CD4-positive, alpha-beta T cell treated with Interleukin-6 at 100 ng/mL for 8 hours (primary cell): ENCODE measurements at regions not wholly inside any gene's neighbourhood (a gene's known extent, or its start where the extent isn't known, plus 50 kb on each side); places are given as distances from the start of the nearest gene placed in this dataset.
"Not testable (repeated sequence)": the region's sequence is repeated elsewhere in the genome, so short reads cannot be mapped to it uniquely, and the experiment has no call there.

Experiments used
- DNase-seq: peaks from one replicate; pipeline ENCODE4 v3.0.0-alpha.2; 2020; ENCODE audit warnings: mixed read lengths, low spot score

DNA sequence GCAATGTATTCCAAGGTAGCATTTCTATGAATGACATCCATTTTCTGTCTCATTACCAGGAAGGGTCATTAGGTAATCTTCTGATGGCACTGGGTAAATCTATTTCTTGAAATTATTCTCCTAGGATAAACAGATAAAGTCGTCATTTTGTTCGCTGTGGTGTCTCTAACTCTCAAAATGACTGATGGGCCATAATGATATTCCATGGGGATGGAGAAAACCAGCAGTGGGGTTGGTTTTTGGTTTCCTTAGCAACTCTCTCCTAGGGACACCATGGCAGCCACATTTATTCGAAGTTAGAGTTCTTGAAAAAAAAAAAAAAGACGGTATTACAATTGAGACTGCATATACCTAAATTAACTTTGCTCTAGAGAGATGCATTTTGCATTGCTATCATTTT, 231.3 kb upstream of the SLCO3A1 start:
- DNase-seq: no peak

DNA sequence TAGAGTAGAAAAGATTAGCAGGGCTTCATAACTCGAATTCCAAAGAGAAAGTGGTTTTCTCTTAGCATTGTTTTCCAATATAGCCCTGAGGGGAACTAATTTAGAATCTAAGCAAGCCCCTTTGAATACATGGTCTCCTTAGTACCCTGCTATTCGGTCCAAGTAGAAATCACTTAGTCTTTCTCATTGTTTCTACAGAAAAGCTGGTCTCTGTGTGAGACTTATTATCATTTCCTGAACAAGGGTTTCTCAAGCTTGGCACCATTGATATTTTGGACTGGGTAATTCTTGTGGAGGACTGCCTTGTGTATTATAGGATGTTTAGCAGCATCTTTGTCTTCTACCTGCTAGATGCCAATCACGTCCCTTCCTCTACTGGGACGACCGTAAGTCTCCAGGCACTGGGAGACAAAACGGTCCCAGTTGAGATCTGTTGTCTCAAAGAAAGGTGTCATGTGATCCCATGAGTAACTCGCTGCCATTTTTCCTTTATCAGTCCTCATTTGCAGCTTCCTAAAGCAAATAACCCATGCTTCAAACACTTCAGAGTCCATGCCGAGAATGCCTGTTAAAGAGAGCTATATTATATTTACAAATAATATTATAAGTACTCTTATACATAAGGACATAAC, 230.7 kb upstream of the SLCO3A1 start:
- DNase-seq: no peak

DNA sequence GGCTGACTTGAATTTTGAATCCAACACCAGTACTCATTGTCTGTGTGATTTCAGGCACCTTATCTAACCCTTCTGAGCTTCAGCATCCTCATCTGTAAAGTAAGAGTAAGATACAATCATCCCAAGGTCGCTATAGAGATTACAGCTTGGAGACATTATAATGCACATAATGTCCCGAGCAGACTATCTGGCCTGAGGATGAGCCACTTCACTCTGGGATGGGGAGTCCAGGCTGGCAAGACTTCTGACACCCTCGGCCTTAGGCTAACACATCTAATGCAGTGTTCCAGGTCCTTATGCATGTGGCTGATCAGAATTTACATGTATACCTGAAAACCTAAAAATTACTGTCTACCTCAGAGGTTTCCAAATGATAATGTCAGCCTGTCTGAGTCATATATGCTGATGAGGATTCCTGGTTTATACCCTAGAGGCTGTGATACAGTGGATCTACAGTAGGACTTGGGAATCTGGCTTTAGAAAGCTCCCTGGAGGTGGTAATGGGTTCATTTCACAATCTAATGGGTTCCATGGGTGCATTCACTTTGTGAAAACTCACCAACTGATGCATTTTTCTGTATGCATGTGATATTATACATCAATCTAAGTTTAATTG, 229.0 kb upstream of the SLCO3A1 start:
- DNase-seq: no peak

DNA sequence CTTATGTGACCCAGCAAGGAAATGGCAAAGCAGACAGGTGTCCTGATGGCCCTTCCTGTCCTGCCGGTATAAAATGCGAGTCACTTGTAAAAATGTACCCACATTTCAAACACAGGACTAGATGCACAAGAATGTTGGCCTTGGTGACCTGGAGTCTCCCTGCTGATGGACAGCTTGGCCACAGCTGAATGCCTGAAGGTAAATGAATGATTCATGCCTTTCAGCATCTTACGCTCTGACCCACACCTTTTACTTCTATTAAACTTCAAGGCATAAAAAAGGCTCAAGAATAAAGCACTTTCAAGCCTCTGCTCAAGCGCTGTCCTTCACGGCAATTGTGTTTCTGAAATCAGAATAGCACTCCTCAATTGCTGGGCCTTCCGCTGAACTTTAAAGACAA, 228.0 kb upstream of the SLCO3A1 start:
- DNase-seq: no peak

DNA sequence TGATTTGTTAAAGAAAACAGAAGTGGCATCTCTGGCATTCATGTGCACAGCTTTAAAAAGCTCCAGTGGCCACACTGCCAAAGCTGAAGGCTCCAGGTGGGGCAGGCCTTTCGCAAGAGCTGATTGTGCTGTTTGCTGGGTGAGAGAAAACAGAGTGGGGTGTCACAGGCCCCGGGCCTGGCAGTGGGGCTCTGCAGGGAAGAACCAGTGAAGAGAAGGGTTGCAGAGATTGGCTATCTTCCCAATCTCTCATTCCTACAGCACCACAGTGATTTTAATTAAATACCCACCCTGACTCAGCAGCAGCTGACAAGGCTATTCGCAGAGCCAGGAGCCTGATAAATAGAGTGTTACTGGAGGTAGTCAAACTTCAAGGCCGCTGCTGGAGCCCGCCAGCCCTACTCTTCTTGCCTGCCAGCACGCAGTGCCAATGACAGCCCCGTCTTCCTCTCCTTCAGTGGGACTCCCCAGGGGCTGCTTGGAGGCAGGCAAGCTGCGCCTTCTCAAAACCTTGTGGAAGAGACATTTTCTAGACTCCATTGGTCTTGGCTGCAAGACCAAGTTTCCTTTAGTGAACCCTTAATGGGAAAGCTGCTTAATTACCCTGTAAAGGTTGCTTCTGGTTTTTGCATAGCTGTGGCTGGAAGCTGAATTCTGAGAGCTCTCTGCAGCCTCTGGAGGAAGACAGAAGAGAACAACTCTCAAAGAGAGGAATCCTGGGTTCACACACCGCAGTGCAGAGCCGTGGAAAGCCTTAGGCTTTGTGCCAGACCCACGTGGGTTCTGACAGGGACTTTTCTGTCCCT, 225.8 kb upstream of the SLCO3A1 start:
- DNase-seq: no peak

DNA sequence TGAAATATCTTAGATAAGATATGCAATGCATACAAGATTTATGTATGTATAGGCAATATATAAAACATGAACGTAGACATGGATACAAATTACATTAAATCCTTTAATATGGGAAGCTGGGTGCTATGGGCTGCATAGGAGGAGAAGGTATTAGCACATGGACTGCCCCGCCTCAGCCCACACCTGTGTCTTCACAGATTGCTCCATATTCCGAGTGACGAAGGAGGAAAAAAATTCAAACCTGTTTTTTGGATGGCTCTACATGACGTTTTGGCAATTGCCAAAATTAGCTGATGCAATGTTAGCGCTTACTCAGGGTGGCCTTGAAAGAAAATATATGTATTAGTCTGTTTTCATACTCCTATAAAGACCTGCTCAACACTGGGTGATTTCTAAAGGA, 223.4 kb upstream of the SLCO3A1 start:
- no peak for DNase-seq

DNA sequence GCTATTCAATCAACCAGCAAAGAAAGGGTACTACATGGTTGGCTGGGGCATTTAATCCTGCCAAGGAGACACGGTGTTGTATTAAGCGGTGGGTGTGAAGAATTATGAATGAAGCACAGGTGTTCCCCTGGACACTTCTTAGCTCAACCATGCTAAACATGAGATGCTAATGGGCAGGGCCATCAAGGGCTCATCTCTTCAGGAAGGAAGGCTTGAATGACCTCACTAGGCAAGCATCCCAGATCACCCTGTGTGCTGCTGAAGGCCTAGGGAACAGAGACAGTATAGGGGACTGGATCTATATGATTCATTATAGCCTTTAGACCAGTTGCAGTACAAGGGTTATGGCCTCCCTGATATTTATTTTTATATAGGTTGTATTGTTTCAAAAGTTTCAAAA, 221.3 kb upstream of the SLCO3A1 start:
- no peak for DNase-seq

DNA sequence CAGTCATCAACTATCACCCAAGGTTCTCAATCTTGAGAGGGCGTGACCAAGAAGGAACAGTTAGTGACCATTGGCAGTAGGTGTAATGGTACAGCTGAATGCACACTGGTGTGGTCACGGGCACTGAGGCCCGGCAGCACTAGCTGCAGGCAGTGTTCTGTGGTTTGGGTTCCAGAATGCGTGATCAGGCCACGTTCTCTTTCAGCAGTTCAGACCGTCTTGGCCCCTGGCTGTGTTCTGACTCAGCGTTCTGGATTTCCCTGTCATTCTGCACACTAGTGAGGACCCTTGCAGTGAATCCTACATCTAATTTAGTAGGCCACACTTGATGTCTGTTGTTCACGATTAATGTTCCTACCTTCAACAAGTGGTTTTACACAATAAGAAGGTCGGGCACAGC, 220.5 kb upstream of the SLCO3A1 start:
- DNase-seq: no peak

DNA sequence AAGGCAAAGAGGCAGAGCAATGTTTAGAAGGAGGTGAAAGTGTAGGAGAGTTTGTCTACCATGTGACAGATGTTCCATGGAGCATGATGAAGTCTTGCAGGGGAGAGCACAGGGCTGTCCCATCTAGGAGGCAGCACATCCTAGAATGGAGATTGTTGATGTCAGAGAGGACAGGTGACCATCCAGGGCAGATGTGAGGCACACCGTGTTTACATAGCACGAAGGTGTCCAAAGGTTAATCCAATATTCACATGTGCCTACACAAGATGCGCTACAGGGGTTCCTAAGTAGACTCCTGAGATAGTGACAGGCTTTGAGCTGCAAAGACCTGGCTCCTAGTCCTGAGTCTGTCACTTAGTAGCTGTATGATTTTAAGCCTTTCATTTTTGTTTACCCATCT, 219.3 kb upstream of the SLCO3A1 start:
- DNase-seq: no peak

DNA sequence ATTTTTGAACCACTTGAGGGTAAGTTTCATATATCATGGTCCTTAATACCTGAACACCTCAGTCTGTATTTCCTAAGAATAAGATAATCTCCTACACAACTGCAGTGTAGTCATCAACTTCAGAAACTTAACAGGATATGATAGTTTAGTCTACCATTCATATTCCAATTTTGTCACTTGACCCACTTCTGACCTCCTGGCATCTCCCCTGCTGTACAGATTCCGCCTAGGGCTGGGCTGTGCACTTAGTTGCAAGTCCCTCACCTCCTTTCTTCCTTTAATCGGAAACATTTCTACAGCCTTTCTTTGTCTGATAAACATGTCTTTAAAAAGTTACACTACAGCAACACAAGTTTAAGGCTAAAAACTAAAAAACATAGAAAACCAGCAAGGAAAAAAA, 218.4 kb upstream of the SLCO3A1 start:
- DNase-seq: no peak

DNA sequence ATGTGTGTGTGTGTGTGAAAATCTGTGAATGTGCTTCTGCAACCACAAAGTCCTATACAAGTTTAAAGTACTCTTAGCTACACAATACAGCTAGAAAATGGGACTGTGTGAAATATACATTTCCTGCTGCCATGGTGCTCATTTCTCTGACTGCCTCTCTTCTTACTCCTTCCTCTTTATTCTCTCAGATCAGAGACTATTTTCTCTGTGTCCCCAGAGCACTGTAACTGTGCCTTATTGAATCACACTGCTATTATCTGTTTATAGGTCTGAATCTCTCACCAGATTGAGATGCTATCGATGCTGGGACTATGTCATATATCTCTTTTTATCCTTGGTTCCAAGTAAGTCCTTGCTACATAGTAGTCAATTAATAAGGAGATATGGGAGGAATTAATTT, 217.9 kb upstream of the SLCO3A1 start:
- DNase-seq: no peak

DNA sequence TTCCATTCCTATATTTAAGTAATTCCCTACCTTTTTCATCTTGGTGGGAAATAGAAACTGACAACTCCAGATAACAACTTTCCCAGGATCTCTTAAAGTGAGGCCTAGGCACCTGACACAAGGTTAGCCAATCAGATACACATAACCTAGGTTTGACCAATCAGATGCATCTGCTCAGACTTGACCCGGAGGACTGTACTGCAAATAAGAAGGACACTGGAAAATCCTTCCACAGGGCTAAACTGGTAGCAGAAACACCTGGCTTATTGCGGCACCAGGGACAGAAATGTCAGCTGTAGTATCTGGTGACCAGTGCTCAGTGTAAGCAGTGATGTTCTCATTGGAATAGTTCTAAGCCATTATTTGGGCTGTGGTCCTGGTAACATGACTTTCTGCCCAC, 204.5 kb upstream of the SLCO3A1 start:
- no peak for DNase-seq

DNA sequence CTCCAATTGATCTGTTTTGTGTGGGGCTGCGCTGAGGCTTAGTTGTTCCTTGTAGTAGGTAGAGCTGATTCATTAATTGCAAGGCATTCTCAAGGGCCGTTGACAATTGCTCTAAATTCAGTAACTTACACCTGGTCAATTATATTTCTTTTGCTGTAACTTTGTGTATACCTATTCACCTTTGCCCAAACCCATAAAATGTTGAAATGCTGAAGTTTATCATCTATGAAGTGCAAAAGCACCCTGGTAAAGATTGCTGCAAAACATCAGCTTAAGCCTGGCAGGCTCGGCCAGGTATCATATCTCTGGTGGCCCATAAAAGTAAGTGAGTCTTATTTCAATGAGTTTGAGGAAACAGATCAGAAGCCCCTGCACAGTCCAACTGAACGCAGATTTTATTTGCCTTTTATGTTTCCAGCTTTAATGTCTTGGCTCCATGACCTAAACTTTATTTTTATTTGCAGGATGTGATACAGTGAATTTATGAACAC, 203.6 kb upstream of the SLCO3A1 start:
- no peak for DNase-seq

DNA sequence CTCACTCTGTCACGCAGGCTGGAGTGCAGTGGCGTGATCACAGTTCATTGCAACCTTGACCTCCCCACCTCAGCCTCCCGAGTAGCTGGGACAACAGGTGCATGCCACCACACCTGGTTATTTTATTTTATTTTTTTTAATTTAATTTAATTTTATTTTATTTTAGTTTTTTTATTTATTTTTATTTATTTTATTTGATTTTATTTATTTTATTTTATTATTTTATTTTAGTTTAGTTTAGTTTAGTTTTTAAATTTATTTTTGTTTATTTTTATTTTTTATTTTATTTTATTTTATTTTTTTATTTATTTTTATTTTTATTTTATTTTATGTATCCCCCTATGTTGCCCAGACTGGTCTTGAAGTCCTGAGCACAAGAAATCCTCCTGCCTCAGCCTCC, 202.3 kb upstream of the SLCO3A1 start:
- no peak for DNase-seq

DNA sequence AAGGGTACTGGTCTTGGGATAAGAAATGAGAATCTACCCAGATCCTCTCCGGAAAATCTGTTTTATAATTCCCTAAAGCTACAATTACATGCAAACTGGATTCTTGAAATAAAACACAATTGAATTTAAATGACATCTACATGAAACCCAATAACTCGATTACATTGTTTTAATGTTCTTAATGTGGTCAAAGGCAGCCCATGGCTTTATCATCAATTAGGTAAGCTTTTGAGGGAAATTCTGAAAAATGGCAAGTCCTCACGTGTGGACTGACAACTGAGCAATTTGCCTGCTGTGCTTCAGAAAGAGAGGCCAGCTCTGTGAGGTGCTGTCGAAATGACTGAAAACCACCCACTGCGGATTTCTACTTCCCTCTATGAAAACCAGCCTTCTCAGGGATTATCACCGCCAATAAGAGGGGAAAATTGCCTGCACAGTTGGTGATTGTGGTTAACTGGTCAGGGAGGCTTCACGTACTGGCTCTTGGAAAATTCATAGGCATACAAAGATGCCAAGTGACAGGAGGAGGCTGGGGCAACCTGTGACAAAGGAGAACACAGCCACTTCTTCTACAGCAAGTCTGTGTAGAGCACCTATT, 200.8 kb upstream of the SLCO3A1 start:
- DNase-seq: no peak

DNA sequence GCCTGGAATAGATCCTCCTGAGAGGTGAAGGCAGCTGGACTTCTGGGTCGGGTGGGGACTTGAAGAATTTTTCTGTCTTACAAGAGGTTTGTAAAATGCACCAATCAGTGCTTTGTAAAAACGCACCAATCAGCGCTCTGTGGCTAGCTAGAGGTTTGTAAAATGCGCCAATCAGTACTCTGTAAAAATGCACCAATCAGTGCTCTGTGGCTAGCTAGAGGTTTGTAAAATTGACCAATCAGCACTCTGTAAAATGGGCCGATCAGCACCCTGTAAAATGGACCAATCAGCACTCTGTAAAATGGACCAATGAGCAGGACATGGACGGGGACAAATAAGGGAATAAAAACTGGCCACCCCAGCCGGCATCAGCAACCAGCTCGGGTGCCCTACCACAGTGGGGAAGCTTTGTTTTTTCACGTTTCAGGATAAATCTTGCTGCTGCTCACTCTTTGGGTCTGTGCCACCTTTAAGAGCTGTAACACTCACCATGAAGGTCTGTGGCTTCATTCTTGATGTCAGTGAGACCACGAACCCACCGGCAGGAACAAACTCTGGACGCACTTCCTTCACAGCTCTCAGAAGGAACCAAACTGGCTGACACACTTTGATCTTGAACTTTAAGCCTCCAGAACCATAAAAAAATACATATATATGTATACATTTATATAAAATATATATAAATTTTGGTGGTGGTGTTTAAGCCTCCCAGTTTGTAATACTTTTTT, 197.8 kb upstream of the SLCO3A1 start:
- not testable (repeated sequence) for DNase-seq

DNA sequence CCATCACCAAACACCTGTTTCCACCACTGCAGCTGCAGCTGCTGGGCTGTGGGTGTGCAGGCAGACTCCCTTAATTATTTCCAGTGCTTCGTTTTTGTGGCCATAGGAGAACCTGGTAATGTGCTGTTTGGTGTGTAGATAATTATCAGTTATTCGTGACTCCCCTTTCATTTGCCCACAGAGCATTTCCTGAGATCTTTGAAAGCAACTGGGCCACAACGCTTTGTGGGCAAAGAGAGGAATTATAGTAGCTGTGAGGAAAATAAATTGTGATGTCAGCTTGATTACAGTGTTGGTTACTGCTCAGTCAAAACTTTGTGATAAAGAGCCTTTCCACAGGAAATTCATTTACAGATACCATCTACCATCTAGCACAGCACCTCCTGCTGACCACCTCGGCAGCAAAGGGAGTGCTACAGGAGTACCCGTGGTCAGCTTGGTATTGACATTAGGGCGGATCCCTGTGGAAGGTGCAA, 193.3 kb upstream of the SLCO3A1 start:
- no peak for DNase-seq

DNA sequence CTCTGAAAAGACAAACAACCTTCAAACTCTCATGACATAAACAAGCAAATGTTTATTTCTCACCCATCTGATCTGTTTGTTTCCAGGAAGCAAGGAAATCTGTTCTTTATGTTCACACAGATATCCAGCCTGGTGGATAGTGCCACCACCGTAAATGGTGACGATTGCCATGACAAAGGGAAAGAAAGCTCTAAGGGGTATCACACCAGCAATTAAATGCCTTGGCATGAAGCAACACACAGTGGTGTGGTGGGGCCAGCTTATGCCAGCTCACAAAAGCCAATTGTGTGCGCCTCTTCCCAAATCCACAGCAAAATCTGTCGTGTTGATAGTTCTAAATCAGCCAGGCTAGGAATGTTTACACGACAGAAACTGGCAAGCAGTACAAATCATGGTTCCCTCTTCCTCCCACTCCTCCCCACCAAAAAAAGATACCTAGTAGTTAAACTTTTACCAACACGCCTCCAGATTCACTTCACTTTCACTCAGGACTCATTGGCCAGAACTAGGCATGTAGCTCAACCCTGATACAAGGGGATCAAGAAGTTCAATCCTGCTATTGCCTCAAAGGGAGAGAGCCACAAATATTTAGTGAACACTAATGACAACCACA, 189.2 kb upstream of the SLCO3A1 start:
- no peak for DNase-seq

DNA sequence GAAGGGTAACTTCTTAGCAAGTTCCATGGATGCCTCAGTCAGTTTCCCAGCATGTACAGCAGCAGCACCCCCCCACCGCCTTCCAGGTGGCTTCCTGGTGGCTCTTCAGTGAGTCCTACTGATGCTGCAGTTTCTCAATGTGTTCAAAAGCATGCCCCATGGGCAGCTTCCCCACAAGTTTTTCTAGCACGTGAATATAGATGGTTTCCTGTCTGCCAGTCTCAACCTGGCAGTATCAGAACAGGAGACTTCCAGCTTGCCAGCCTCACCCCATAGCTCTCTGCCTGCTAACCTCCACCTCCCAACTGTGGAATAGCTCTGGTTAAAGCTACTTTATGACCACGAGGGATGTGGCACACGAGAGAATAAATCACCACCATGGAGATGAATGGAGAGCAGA, 188.3 kb upstream of the SLCO3A1 start:
- DNase-seq: no peak

DNA sequence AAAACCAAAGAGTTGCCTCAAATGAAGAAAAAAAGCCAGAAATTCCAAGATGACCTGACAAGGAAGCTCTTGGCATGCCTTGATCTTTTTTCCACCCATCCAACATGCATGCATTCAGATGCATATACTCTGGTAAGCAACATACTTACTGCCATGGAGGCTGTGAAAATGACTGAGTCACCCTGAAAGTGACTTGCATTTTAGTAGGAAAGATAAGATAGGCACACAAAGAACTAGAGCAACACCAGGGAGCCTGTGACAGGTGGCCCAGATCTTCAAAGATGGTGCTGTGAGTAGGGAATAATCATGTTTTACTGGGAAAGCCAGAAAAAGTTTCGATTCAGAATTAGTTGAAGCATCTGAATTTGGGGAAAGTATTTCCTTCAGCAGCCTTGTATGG, 185.1 kb upstream of the SLCO3A1 start:
- no peak for DNase-seq

DNA sequence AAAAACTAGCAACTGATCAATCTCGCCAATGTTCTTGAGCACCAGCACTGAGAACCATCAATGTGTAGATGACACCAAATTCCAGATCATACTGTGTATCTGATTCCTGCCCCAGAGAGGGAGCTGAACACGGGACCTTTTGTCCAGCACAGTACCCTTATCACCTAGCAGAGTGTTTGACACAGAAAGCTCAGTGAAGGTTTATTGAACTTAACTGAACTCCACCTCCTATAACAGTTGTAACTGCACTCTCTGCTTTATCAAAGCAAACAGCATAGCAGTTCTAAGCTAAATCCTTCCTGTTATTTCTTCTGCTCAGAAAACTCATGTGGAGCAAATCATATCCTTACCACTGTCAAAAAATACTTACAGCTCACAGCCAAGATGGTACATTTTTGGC, 183.4 kb upstream of the SLCO3A1 start:
- no peak for DNase-seq

DNA sequence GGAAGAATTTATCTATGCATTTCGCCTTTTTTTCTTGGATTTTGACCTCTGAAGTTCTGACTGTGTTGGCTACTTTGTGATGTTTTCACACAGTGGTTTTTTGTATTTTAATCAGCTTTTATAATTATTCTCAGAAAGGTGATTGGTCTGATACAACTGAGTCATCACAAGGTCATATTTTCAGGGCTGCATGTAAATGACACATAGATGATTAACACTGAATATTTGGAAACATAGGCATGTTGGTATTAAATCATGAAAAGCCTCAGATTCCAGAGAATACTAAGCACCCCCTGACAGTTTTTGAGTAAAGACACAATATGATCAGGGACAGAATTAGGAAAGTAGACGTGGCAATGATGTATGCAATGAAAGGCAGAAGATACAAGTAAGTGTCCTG, 175.5 kb upstream of the SLCO3A1 start:
- DNase-seq: no peak
